ENCODE measurements at regions not wholly inside any gene's neighbourhood (a gene's known extent, or its start where the extent isn't known, plus 50 kb on each side); places are given as distances from the start of the nearest gene placed in this dataset.
"Not testable (repeated sequence)": the region's sequence is repeated elsewhere in the genome, so short reads cannot be mapped to it uniquely, and the experiment has no call there.

DNA sequence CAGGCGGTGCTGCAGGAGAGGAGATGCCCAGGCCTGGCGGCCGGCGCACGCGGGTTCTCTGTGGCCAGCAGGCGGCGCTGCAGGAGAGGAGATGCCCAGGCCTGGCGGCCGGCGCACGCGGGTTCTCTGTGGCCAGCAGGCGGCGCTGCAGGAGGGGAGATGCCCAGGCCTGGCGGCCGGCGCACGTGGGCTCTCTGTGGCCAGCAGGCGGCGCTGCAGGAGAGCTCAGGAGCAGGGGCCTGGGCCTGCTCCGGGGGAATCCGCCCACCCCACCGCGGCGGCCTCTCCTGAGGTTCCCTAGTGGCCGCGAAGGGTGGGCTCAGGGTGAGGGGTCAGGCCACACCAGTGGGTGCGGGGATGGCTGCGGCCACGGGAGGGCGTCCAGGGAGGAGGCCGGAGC lies 75.9 kb downstream of the OR4F16 start:
- 89% methylated on average over 13 of the region's 33 CpGs; no CpG with 5 or more reads in 2 of the 3 donors for WGBS, 3 donors
- H3K9me3 ChIP-seq; H3K4me3 ChIP-seq; intact Hi-C loops (cut with DNase I); H3K36me3 ChIP-seq; H3K4me1 ChIP-seq (ENCODE audit: insufficient read depth); H3K27ac ChIP-seq; DNase-seq; H3K27me3 ChIP-seq: not testable (repeated sequence)

DNA sequence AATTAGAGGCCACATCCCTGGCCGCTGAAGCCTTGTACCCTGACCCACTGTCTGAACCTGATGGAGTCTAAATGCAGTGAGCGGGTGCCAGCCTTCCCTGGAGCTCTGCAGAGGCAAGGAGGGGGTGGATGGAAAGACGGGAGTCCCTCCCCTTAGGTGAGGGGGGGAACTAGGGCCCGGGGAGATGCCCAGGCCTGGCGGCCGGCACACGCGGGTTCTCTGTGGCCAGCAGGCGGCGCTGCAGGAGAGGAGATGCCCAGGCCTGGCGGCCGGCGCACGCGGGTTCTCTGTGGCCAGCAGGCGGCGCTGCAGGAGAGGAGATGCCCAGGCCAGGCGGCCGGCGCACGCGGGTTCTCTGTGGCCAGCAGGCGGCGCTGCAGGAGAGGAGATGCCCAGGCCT lies 77.3 kb downstream of the OR4F16 start:
- DNase-seq; H3K36me3 ChIP-seq; intact Hi-C loops (cut with DNase I); H3K9me3 ChIP-seq; H3K4me1 ChIP-seq (ENCODE audit: insufficient read depth); H3K4me3 ChIP-seq; H3K27me3 ChIP-seq; H3K27ac ChIP-seq: not testable (repeated sequence)
- 92% methylated on average over 9 of the region's 24 CpGs; no CpG with 5 or more reads in 2 of the 3 donors for WGBS, 3 donors

- H3K27me3 ChIP-seq; H3K4me1 ChIP-seq (ENCODE audit: insufficient read depth); H3K9me3 ChIP-seq; H3K36me3 ChIP-seq; H3K27ac ChIP-seq; H3K4me3 ChIP-seq; intact Hi-C loops (cut with DNase I): not testable (repeated sequence)
- WGBS, 3 donors = 25 to 62% methylated on average over 18 to 27 of the region's 27 CpGs; no CpG with 5 or more reads in 1 of the 3 donors
- peak; percentile 7 to 39 (median 20) for DNase-seq
These were observed 81.2 kb downstream of the OR4F16 start for GRCh38 chr1:605279-605678.

DNA sequence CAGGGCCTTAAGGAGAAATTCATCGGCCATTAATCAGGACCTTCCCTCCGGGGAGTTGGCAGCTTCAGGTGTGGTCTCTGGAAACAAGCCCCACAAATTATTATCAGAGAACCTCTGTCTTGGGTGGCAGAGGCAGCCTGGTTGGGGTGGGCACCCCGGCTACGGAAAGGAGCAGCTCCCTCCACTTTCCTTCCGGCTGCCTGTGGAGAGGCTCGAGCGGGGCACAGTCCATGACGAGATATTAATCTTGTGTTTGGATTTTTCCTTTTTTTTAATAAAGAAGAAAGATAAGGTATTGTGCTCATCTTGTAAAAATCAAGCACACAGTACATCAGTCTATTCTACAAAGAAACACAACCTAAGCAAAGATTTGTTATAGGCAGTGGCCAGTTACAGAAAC lies 98.2 kb downstream of the OR4F16 start:
- H3K4me3 ChIP-seq; H3K4me1 ChIP-seq (ENCODE audit: insufficient read depth); H3K27me3 ChIP-seq; DNase-seq; H3K36me3 ChIP-seq; intact Hi-C loops (cut with DNase I); H3K27ac ChIP-seq; H3K9me3 ChIP-seq: not testable (repeated sequence)
- 83 to 86% methylated on average over 6 of the region's 8 CpGs; no CpG with 5 or more reads in 1 of the 3 donors for WGBS, 3 donors

GRCh38 chr1:585992-586391 lies 100.5 kb downstream of the OR4F16 start:
- H3K9me3 ChIP-seq; H3K4me3 ChIP-seq; H3K27me3 ChIP-seq; H3K36me3 ChIP-seq; H3K4me1 ChIP-seq (ENCODE audit: insufficient read depth); H3K27ac ChIP-seq; intact Hi-C loops (cut with DNase I): not testable (repeated sequence)
- peak; percentile 62 to 79 (median 68) for DNase-seq
- WGBS, 3 donors = 0 to 3% methylated on average over 5 to 6 of the region's 7 CpGs; no CpG with 5 or more reads in 1 of the 3 donors
